HG03342 (cell line): ENCODE measurements at regions not wholly inside any gene's neighbourhood (a gene's known extent, or its start where the extent isn't known, plus 50 kb on each side); places are given as distances from the start of the nearest gene placed in this dataset.
"Not testable (repeated sequence)": the region's sequence is repeated elsewhere in the genome, so short reads cannot be mapped to it uniquely, and the experiment has no call there.

Experiments
- ATAC-seq: cut with Tn5 transposase; IDR thresholded peaks from one replicate; pipeline ENCODE4 v1.9.1; 2021; ENCODE audit warnings: mild to moderate bottlenecking, moderate library complexity; ENCODE audit not compliant: unreplicated experiment

DNA sequence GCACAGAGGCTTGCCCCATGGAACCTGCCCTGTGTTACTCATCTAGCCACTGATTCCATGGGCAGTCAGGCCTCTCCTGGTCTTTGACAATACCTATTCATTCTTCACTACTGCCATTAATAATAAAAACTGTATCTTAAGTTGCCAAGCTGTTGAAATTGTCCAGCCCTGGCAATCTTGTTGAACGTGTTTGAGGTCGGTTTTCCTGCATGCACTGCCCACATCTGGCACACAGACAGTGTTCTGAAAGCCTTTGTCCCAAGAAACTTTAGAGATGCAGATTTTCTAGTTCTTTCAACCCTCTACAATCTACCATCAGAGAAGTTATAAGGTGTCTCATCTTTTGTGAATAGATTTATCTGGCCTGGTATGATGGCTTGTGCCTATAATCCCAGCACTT is 567.2 kb upstream of the NECTIN3 start:
- ATAC-seq = no peak

DNA sequence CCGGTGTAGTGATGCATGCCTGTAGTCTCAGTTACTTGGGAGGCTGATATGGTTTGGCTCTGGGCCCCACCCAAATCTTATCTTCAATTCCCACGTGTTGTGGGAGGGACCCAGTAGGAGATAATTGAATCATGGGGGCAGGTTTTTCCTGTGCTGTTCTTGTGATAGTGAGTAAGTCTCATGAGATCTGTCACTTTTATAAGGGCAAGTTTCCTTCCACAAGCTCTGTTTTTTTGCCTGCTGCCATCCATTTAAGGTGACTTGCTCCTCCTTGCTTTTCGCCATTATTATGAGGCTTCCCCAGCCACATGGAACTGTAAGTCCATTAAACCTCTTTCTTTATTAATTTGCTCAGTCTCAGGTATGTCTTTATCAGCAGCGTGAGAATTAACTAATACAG is 566.7 kb upstream of the NECTIN3 start:
- ATAC-seq = no peak

DNA sequence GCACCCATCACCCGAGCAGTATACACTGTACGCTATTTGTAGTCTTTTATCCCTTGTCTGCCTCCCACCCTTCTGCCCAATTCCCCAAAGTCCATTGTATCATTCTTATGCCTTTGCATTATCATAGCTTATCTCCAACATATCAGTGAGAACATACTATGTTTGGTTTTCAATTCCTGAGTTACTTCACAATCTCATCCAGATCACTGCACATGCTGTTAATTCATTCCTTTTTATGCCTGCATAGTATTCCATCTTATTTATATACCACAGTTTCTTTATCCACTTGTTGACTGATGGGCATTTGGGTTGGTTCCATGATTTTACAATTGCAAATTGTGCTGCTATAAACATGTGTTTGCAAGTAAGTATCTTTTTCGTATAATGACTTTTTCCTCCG is 564.7 kb upstream of the NECTIN3 start:
- no peak for ATAC-seq

DNA sequence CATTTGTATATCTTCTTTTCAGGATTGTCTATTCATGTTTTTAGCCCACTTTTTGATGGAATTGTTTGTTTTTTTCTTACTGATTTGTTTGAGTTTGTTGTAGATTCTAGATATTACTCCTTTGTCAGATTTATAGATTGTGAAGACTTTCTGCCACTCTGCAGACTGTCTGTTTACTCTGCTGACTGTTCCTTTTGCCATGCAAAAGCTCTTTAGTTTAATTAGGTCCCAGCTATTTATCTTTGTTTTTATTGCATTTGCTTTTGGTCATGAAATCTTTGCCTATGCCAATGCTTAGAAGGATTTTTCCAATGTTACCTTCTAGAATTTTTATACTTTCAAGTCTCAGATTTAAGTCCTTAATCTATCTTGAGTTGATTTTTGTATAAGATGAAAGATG is 564.0 kb upstream of the NECTIN3 start:
- ATAC-seq = not testable (repeated sequence)

DNA sequence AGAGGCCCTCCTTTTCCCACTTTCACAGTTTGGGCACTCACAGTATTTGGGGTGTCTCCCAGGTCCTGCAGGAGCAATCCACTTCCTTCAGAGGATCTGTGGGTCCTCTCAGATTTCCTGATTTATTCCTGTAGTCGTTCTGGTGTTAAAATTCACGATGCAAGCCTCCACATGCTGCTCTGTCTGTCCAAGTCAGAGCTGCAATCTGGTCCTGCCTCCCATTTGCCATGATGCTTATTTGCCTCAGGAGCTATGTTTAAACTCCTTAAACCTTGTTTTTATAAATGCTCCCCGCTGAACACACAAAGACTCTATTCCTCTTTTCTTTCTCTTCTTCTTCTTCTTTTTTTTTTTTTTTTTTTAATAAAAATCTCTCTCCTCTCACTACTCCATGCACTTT is 558.7 kb upstream of the NECTIN3 start:
- no peak for ATAC-seq

DNA sequence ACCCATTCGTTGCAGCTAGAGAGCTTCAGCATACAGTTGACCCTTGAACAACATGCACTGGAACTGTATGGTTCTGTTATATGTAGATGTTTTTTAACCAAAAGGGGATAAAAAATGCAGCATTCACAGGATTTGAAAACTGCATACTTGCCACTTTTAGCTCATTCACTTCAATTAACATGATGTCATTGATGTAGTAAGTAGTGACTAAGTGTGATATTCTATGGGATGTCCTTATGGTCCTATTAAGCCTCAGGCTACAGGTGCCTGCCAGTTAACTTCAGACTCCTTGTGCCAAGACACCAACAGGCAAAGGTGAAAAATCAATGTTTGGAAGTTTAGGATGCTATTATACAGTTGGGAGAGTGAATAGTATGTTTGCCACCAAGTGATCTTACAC is 553.6 kb upstream of the NECTIN3 start:
- ATAC-seq = no peak

DNA sequence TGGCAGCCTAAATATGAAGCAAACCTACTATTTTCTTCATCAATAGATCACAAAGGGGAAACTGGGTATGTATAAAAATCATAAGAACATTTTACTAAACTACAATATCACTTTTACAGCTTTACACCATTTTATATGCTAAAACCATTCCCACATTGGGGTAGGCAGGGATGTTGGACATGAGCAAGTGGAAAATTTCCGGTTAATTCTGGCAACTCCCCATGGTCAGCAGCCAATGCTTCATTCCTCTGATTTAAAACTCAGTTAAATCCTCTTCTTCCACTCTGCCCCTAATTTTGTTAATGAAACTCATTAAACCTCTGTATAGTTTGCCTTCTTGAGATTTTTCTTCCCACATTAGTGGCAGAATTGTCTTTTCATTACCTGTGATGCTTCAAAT is 552.5 kb upstream of the NECTIN3 start:
- no peak for ATAC-seq

DNA sequence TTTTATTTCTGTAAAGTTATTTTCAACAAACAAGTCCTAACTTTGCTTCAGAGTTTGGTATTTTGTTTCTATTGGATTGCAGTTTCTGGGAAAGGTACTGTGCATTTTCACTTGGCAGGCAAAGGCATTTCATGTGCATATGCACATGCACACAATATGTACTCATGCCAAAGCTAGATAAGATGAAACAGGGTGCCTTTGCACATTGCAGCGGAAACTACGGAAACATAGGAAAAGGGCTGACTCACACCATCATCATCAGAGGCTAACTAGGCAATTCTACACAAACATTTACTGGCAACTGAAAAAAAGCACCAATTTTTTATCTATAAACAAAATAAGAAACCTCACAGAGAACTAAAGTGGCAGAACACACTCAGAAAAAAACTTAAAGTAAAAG is 550.6 kb upstream of the NECTIN3 start:
- ATAC-seq = no peak

DNA sequence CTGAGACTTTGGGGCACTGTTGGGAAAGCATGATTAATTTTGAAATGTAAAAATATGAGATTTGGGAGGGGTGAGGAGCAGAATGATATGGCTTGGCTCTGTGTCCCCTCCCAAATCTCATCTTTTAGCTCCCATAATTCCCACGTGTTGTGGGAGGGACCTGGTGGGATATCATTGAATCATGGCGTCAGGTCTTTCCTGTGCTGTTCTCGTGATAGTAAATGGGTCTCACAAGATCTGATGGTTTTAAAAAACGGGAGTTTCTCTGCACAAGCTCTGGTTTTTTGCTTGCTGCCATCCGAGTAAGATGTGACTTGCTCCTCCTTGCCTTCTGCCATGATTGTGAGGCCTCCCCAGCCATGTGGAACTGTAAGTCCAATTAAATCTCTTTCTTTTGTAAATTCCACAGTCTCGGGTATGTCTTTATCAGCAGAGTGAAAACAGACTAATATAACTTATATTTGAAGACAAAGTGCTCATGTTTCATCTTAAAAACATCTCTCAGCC is 546.0 kb upstream of the NECTIN3 start:
- ATAC-seq = not testable (repeated sequence)

DNA sequence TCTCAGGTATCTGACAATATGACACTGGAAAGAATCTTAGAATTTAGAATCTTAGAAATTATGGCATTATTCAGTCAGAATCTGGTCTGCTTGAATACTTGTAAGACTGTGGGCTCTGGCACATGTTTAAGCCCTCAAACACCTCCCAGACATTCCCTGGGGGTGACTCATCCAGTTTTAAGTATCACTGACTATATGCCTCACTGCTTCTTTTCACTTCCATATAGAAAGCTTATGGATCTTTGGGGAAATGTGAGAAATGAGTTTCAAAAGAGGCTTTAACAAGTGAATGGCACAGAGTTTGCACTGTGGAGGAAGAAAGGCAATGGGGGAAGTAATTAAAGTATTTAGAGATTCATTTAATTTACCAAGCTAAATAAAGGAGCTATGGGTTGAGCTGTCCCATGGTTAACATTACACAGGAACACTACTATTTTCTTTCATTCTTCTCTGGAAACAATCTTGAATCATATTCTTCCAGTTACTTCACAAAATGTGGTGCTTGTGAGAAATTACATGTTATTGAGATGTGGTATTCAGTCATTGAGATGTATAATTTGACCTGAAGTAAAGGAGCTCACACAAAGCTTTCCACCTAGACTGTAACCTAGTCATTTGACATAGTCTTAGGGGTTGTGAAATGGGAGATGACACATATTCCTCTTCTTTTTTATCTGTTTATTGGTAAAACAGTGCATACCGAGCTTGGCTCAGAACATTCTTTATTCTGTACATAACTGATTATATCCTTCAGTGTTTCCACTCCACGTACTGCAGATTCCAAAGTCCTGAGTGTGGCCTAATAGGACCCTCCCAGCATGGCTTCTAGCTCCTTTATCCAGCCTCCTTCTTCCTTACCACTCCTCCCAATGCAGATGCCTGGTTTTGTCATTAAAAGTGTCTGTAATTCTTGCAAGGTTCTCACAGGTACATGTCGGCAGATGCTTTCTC is 544.6 kb upstream of the NECTIN3 start:
- ATAC-seq = no peak

DNA sequence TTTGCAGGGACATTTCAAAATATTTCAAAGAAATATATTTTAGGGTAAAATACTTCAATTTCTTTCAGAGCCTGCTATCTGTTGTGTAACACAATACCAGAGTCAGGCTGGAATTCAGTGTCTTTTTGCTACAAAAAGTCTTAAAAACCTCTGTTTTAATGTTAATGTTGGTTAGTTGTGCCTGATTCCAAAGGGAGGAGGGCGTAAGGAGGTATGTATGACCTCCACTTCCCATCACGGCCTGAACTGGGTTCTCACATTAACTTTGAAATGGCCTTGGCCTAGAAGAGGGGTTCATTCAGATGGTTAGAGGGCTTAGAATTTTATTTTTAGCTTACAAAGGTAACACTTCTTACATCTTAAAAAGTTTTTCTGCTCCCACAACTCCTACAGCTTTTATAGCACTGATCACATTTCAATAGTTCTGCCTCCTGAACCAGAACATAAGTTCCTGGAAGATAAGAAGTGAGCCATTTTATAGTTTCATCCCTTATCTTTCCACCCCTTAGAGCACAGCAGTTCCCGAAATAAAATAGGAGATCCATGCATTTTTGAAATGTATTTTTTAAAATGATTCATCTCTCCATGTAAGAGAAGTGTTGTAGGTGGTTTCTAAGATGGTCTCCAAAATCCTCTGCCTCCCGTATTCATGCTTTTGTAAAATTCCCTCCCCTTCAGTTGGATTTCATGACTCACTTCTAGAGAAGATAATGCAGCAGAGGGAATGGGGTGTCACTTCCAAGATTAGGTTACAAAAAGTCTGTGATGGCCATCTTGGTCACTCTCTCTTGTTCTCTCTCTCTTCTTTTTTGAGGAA is 543.1 kb upstream of the NECTIN3 start:
- no peak for ATAC-seq

DNA sequence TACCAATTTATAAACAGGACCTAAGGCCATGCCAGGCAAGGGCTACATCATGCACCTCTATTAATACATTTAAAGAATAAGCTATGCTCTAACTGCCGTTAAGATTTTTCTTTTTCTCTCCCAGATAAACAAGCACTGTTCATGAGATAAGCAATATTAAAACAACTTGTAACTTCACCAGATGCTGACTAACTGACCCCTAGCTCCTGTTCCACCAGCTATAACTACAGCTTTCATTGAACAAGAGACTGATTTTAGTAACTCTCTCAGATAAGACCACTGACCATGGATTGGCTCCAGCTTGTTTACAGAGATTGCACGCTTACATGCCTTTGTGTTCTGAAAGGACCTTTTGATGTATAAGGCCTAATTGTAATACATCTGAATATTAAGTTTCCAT is 540.7 kb upstream of the NECTIN3 start:
- ATAC-seq = no peak

DNA sequence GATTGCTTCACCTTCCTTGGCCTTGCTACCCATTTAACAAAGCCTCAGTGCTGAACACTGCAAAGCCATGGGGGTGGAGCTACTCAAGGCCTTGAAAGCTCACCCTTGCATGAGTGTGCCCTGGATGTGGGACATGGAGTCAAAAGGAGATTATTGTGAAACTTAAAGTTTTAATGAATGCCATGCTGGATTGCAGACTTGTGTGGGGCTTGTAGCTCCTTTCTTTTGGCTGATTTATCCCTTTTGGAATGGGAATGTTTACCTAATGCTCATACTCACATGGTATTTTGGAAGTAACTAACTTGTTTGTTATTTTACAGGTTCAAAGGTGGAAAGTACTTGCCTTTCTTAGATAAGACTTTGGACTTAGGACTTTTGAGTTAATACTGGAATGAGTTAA is 538.5 kb upstream of the NECTIN3 start:
- no peak for ATAC-seq

DNA sequence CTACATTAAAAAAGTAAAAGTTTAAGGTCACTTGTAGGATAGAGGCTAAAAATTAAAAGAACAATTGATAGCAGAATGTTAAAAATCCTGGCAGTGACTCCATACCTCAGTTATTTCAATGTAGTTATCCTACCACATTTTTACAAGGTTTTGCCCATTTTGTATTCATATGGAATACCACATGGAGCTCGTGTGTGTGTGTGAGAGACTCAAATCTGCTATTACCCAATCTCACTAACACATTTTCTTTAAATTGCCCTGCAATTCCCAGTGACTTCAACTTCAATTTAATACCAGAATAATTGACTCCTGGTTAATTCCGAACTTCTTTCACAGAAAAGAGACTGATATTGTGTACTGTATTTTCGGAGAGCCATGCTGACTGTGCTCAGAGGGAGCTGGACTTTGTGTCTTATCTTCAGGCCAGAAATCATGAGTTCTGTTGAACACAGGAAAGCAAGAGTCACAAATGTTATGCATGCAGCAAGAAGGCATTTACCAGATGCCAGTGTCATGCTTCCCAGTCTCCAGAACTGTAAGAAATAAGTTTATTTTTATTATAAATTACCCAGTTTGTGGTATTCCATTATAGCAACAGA is 529.0 kb upstream of the NECTIN3 start:
- ATAC-seq = no peak

DNA sequence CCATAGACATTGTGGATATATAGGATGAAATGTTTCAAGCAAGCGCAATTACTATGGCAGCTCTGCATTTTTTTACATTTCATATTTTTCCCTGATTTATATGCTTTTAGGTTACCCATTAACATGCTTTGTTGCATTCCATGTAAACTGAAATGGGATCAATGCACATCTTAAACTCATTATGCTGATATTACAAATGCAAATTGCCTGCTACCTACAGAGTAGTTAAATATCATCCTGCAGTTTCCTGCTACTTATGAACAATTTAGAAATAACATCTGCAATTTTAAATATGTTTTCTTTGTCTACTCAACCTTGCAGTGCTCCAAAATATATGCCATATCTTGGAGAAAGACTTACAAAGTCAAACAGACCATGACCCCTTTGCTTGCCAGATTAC is 526.9 kb upstream of the NECTIN3 start:
- ATAC-seq = no peak

DNA sequence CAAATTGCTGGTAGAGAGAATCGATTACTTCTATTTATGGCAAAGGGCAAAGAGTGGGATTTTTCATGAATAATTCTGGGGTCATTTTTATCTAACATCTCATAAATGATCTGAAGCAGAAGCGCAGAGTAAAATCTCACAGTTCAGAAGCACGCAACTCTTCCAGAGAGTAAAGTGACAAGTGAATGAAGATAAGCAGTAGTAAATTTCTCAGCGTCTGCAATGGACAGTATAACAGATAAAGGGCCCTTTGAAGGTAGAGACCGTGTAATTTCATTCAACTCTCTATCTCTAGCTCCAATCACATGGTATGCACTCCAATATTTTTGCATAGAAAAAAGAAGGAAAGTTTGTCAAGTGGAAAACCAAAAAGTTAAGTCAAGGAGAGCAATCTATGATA is 521.1 kb upstream of the NECTIN3 start:
- ATAC-seq = no peak

DNA sequence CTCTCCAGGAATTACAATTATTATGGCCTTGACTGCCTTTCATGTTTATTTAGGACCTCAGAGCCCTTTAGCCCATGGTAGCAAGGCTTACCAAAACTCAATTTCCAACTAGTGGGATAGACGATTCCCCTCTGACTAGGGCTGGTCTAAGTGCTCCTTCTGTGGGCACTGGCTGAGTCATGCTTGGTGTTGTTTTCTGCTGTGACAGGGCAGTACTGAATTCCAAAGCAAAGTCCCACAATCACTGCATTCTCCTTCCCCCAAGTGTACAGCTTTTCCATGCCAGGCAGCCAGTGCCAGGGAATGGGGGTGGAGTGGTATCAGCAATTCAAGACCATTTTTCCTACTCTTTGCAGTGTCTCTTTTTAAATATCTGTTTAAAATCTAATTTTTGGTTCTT is 509.0 kb upstream of the NECTIN3 start:
- no peak for ATAC-seq

DNA sequence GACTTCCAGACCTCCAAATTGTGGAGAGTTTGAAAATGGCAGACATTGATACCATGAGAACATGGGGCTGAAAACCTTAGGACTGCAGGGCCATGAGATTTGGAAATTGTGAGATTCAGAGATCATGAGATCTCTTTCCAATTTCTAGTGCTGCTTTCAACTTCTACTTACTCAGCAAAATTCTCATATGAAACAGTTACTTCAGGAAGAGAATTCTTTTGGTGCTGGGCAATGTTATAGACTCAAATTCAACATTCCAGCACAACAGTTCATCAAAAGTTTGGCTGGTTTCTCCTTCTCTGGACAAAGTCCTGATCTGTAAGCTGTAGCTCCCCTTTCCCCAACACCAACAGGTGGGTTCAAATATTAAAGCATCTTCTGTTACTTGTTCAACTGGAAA is 506.9 kb upstream of the NECTIN3 start:
- no peak for ATAC-seq

DNA sequence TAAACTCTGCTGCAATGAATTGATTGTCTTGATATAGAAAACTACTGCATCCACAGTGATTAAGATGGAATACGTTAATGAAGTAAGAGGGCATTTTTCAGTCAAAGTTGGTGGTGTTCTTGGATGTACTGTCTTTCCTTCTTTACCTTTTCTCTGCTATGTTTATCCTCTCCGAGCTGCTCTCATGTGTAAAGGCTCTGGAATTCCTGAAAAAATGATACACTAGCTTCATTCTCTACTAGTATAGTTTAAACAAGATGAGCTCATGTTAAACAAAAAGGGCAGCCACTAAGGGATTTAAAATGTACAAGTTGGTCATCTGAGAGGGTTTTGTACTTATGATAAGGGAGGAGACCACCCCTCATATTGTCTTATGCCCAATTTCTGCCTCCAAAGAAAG is 504.6 kb upstream of the NECTIN3 start:
- ATAC-seq = no peak

DNA sequence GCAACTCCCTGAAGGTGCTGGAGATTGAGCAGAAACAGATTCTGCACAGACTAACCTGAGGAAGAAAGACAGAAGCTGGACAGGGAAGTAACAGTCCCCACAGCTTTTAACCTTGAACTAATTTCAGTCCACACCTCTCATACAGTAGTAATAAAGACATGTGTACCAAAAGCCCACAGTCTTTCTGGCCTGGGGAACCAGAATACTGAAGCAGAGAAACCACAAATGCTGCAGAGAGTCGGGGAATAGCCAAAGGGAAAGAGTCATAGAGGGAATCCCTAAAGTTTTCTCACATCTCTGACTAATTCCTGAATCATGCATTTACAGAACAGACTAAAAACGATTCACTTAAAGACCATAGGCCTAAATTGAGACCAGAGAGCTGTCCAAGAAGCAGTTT is 503.4 kb upstream of the NECTIN3 start:
- ATAC-seq = no peak

DNA sequence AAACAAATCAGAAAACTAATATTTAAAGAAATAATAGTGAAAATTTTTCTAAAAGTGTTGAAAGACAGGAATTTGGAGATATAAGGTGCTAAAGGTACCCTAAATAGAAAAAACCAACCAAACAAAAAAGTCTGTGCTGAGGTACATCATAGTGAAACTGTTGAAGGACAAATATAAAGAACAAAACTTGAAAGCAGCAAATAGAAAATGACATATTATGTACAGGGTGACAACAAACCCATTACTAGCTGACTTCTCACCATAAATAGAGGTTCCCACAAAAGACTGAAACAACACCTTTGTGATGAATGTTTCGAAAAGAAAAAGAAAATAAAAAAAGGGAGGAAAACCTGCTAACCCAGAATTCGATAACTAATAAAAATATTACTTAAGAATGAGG is 502.5 kb upstream of the NECTIN3 start:
- ATAC-seq = no peak

DNA sequence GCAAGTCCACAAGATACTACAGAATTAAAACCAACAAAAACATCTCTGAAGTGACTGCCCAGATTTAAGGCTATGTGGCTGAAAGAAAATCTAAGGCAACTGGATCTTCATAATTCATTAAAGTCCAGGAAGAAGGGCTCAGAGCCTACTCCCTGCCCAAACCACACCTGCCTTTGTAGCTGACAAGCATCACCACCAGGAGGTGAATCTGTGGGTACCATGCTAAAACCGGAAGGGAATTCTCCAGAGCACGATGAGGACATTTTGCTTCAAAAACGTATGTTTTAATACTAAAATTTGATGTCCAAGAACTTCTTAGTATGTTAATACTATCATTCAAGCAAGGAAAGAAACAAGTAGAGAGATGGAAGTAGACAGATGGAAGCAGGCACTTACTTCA is 495.9 kb upstream of the NECTIN3 start:
- ATAC-seq = no peak
